AG10803 (cell line): ENCODE measurements at regions not wholly inside any gene's neighbourhood (a gene's known extent, or its start where the extent isn't known, plus 50 kb on each side); places are given as distances from the start of the nearest gene placed in this dataset.

ENCODE experiments used
- DNase-seq: peaks from one replicate; pipeline ENCODE4 v3.0.0; 2010; ENCODE audit warnings: low read depth
- H3K4me3 ChIP-seq: 2 replicates; pipeline ENCODE4 v1.5.1; 2011; ENCODE audit warnings: mild to moderate bottlenecking, low read length, control low read depth
- TF ChIP-seq, protein P1 (sequence below): conservative IDR thresholded peaks from 2 replicates; pipeline ENCODE4 v1.5.1; 2011; ENCODE audit warnings: mild to moderate bottlenecking, low read length, control low read depth, inconsistent platforms

DNA sequence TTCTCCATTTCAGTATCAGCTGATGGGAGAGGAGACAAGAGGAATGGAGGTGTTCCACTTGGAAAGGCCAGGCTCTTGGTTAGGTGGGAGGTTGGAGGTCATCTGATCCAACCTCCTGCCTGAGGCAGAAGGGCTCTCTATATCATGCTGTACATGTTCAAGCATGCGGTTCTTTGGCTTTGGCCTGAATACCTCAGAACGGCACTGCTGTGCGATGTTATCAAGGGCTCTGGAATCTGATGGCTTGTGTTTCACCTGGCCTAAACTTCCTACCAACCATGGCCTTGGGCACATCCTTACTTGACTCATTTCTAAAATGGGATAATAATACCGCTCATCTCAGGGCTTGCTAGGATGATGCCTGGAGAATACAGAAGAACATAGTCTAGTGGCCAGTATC is 90.1 kb upstream of the FAM169A start:
- TF ChIP-seq, protein P1, sequence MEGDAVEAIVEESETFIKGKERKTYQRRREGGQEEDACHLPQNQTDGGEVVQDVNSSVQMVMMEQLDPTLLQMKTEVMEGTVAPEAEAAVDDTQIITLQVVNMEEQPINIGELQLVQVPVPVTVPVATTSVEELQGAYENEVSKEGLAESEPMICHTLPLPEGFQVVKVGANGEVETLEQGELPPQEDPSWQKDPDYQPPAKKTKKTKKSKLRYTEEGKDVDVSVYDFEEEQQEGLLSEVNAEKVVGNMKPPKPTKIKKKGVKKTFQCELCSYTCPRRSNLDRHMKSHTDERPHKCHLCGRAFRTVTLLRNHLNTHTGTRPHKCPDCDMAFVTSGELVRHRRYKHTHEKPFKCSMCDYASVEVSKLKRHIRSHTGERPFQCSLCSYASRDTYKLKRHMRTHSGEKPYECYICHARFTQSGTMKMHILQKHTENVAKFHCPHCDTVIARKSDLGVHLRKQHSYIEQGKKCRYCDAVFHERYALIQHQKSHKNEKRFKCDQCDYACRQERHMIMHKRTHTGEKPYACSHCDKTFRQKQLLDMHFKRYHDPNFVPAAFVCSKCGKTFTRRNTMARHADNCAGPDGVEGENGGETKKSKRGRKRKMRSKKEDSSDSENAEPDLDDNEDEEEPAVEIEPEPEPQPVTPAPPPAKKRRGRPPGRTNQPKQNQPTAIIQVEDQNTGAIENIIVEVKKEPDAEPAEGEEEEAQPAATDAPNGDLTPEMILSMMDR = no peak
- no peak for DNase-seq
- no peak overlapping the region for H3K4me3 ChIP-seq

DNA sequence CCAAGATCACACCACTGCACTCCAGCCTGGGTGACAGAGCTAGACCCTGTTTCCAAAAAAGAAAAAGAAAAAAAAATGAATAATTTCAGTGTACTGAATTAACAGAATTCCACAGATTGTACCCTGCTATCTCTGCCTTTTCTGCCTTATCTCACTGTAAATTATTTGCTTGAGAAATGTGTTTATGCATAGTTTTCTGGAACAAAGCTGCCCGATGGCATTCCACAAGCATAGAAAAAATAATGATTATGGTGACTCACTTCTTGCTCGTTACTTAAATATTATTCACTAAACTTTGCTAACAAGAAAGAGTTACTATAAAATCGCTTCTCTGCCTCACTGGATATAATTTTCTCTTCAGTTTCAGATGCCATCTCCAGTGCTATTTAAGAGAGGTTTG is 88.7 kb upstream of the FAM169A start:
- DNase-seq = peak; percentile 44
- no peak overlapping the region for H3K4me3 ChIP-seq
- TF ChIP-seq, protein P1 = no peak

DNA sequence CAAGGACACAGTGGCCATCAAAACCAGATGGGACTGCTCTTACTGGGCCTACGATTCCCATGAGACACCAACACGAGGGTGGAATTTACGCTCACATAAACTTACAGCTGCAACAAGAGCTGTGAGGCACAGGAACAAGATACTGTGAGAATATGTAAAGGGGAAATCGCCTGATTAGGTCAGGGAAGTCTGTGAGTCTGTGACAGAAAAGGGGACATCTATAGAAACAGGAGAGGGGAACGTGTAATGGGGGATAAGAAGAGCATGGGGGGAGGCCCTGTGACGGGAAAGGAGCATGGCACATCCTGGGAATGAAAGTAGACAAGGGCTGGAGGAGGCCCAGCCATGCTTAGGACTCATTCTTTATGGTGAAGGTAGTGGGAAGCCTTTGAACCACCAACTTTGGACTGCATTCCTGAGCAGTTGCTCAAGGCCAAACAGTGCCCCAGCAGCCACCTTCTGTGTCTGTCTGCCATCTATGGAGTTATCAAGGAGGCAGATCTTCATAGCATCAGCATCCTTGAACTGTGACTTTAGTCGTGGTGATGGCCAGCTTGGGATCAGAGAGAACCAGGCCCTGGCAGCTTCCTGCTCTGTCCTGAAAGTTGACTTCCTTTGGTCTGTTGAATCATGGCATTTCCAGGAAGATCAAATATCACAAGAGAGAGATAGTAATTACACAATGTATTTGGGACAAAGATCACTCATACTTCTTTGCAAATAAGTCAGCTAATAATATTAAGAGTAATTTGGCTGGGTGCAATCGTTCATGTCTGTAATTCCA is 87.9 kb upstream of the FAM169A start:
- no peak overlapping the region for H3K4me3 ChIP-seq
- TF ChIP-seq, protein P1 = no peak
- DNase-seq = peak; percentile 49

DNA sequence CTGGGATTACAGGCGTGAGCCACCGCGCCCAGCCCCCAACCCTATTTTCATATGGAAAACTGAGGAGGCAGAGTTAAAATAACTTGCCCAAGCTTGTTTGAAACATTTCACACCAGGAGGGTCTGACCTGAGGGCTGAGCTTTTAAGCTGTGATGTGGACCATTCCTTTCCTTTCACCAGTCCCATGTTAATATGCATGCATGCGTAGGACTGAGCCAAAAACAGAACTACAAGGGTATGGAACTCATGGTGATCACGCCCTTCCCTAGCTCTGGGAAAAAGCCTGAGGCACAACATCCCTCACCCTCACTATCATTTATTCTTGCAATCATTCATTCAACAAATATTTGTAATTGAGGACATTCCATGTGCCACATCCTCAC is 87.4 kb upstream of the FAM169A start:
- no peak overlapping the region for H3K4me3 ChIP-seq
- TF ChIP-seq, protein P1 = no peak
- DNase-seq = no peak

DNA sequence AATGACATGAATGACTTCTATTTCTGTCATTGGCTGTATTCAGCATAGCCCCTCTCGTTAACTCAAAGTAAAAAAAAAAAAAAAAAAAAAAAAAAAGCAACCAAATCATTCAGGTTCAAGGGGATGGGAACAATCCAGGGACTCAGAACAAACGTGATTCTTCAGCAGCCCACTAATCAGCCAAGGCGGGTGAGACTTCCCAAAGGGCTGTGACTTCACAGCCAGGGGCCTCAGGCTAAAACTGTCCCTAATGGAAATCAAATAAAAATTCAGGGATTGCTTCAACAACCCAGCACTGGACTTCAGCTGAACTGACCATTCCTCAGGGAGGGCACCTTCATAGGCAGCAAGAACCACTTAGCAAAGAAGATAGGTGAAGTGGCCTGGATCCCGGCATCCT is 86.2 kb upstream of the FAM169A start:
- TF ChIP-seq, protein P1 = no peak
- DNase-seq = no peak
- no peak overlapping the region for H3K4me3 ChIP-seq

DNA sequence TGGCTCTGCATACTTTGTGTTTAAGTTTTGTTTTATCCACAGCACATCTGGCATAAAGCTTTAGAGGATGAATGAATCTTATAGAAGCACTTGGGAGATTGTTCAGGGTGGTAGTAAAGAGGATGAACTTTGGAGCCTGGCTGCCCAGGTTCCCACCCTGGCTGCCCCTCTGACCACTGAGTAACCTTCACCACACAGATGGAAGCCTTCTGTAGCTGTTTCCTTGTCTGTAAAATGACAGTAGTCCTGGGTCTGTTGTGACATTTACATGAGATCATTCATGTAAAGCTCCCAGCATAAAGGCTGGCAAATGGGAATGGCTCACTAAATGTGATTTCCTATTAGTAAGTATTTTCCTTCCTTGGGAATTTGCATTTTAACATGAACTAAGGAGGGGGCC is 85.7 kb upstream of the FAM169A start:
- no peak for DNase-seq
- no peak overlapping the region for H3K4me3 ChIP-seq
- TF ChIP-seq, protein P1 = no peak

DNA sequence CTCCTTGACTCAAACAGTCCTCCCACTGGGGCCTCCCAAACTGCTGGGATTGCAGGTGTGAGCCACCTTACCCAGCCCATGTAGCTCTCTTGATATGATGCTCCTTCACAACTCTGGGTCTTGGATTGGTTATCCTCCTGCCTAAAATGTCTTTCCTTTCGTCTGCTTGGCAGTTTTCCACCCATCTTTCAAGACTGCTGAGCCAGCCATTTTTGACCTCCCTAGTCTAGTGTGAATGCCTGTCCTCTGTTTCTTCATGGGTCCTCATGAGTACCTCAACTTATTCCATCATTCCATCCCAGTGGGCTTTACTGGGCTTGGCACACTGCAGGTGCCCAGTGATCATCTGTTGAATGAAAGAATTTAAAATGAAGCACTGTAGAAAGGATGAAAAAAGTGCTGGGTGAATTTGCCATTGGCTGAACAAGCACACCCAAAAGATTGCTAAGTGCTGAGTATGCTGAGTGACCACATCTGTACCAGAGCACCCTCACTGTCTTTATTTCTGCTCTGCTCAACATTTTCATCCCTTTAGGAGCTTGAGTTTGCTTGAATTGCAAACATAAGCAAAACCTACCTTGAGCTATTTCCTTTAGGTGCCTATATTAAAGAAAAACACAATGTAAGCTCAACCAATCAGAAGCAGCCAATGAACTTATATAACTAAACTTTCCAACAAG is 84.8 kb upstream of the FAM169A start:
- H3K4me3 ChIP-seq = no peak overlapping the region
- DNase-seq = peak; percentile 42
- TF ChIP-seq, protein P1 = no peak
